Ascending aorta (tissue), 2 donors: ENCODE measurements at regions not wholly inside any gene's neighbourhood (a gene's known extent, or its start where the extent isn't known, plus 50 kb on each side); places are given as distances from the start of the nearest gene placed in this dataset.

ENCODE experiments used
- DNase-seq, 2 donors: peaks; one replicate each; pipeline ENCODE4 v3.0.0-alpha.2; 2019; ENCODE audit warnings: low spot score in 2 of 2
- H3K27ac ChIP-seq, 2 donors: fragments of 200-600 bp; sonication (generic); one replicate each; pipeline ENCODE4 v1.5.1; 2016 to 2017; ENCODE audit warnings: mild to moderate bottlenecking in 1 of 2
- H3K27me3 ChIP-seq: fragments of 200-600 bp; sonication (generic); one replicate; pipeline ENCODE4 v1.5.1; 2017
- H3K36me3 ChIP-seq, 2 donors: fragments of 200-600 bp; sonication (generic); one replicate each; pipeline ENCODE4 v1.5.1; 2016
- H3K4me1 ChIP-seq, 2 donors: fragments of 200-600 bp; sonication (generic); one replicate each; pipeline ENCODE4 v1.5.1; 2016 to 2017; ENCODE audit warnings: mild to moderate bottlenecking in 1 of 2
- H3K4me3 ChIP-seq, 2 donors: fragments of 200-600 bp; sonication (generic); one replicate each; pipeline ENCODE4 v1.5.1; 2016 to 2017; ENCODE audit warnings: mild to moderate bottlenecking in 1 of 2
- H3K9me3 ChIP-seq, 2 donors: fragments of 200-600 bp; sonication (generic); one replicate each; pipeline ENCODE4 v1.5.1; 2016
- CTCF ChIP-seq, 3 experiments: fragments of 200-600 bp in 2 of 3; fragments of 450-650 bp in 1 of 3; sonication (generic) in 2 of 3; IDR thresholded peaks; one replicate each; pipeline ENCODE4 v1.5.1; 2016 to 2019; ENCODE audit warnings: antibody characterized with exemption in 3 of 3, mild to moderate bottlenecking in 1 of 3, moderate library complexity in 1 of 3
- intact Hi-C: fragments of 100-400 bp; cut with DNase I; formaldehyde crosslinking; loops from one replicate; pipeline ENCODE4 v1.15.1; 2023

DNA sequence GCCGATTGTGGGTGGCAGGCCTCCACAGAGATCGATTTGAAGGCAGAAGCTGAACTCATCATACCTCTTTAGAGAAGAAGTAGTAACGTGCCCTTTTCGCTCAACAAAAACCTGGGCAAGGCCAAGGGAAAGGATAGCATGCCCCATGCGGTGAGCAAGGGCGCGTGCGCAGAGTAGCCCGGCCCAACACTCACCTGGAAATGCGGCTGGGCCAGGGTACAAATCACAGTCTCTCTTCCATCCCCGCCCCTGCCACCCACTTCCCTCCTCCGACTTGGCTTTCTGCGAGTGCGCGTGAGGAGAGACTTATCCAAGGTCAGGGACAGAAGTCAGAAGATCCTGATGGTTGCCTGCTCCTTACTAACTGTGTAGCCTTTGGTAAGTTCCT is 160.7 kb upstream of the C1orf21 start:
- Histone ChIP-seq H3K27ac (no peak overlapping the region), H3K27me3 (no peaks in the 10 kb centered on the region), H3K4me3 (no peak overlapping the region), H3K36me3 (no peaks in the 10 kb centered on the region), H3K9me3 (no peaks in the 10 kb centered on the region), H3K4me1 (no peaks in the 10 kb centered on the region)
- intact Hi-C loops: loop anchor here (10.0 kb wide), 1 partner anchor 151 kb away; no protein-coding TSS in a partner anchor
- no peak for DNase-seq
- no peak for TF ChIP-seq CTCF (IDR thresholded peaks at IDR 0.05)

DNA sequence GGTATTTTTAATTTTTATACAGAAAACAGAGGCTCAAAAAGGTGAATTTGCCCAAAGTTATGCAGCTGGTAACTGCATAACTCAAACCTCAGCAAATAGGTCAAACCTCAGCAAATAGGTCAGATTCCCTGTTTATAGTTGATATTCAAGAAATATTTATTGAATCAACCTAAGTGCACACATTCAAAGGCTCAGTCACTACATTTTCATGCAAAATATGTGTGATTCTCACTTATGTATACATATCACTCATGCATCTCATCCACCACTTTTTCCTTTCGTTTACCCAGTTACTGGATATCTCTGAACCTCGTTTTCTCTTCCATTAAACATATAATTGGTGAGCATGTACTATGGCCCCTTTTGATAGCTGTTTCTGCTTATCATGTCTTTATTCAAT is 158.3 kb upstream of the C1orf21 start:
- no peak for DNase-seq
- H3K4me3 ChIP-seq: no peak overlapping the region
- no peaks in the 10 kb centered on the region for H3K27me3 ChIP-seq
- no peaks in the 10 kb centered on the region for H3K9me3 ChIP-seq
- H3K36me3 ChIP-seq: no peaks in the 10 kb centered on the region
- TF ChIP-seq CTCF (IDR thresholded peaks at IDR 0.05): no peak
- H3K27ac ChIP-seq: no peak overlapping the region
- no peaks in the 10 kb centered on the region for H3K4me1 ChIP-seq
- intact Hi-C loops: loop anchor here (10.0 kb wide), 1 partner anchor 154 kb away; no protein-coding TSS in a partner anchor

DNA sequence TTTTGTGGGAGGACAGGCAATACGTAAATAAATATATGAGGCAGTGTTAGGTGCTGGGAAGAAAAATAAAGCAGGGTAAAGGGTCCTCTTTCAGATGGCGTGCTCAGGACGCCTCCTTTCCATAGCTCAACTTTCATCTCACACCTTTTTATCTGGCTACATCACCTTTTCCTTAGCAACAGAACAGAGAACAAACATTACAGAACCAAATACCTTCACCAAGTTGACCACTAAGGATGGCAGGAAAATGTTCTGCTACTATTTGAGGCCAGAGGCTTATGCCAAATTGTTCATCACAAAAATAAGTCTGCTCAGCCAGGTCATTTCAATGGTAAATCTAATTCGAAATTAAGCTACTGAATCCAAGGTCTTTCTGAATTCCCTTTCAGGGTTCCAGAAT is 149.2 kb upstream of the C1orf21 start:
- Histone ChIP-seq H3K27me3 (no peaks in the 10 kb centered on the region), H3K4me1 (no peaks in the 10 kb centered on the region), H3K36me3 (no peaks in the 10 kb centered on the region), H3K9me3 (no peaks in the 10 kb centered on the region), H3K4me3 (no peak overlapping the region), H3K27ac (no peak overlapping the region)
- DNase-seq: no peak
- no peak for TF ChIP-seq CTCF (IDR thresholded peaks at IDR 0.05)
- intact Hi-C loops: no loop called here

GRCh38 chr1:184241446-184241845 is 145.4 kb upstream of the C1orf21 start:
- Histone ChIP-seq H3K4me1 (no peaks in the 10 kb centered on the region), H3K4me3 (no peak overlapping the region), H3K27me3 (no peaks in the 10 kb centered on the region), H3K9me3 (no peaks in the 10 kb centered on the region), H3K27ac (no peak overlapping the region), H3K36me3 (no peaks in the 10 kb centered on the region)
- intact Hi-C loops: loop anchor here (10.0 kb wide), 2 partner anchors 323 to 423 kb away; no protein-coding TSS in a partner anchor
- TF ChIP-seq CTCF (IDR thresholded peaks at IDR 0.05): no peak
- DNase-seq: no peak

- DNase-seq: no peak
- Histone ChIP-seq H3K27me3 (no peaks in the 10 kb centered on the region), H3K9me3 (no peaks in the 10 kb centered on the region), H3K4me3 (no peak overlapping the region), H3K4me1 (no peaks in the 10 kb centered on the region), H3K27ac (no peak overlapping the region), H3K36me3 (no peaks in the 10 kb centered on the region)
- intact Hi-C loops: loop anchor here (10.0 kb wide), 2 partner anchors 322 to 422 kb away; no protein-coding TSS in a partner anchor
- peak in 2 of 3 experiments; percentile 19 to 29 for TF ChIP-seq CTCF (IDR thresholded peaks at IDR 0.05)
Observed at GRCh38 chr1:184242507-184242943, 144.3 kb upstream of the C1orf21 start.

DNA sequence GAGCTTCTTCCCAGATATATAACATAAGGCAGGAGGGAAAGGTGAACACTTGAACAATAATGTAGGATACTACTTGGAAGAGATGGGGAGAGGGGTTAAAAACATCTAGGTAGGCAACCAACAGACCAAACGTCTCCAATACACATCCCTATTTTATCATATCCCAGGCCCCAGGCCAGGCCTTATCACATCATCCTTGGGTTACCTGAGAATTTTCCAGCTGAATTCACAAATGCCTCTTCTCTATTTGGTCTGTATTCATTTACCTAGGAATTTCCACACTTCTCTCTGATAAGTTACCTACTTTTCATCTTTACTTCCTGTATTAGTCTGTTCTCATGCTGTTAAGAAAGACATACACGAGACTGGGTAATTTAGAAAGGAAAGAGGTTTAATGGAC is 141.9 kb upstream of the C1orf21 start:
- no peak overlapping the region for H3K27ac ChIP-seq
- H3K9me3 ChIP-seq: no peaks in the 10 kb centered on the region
- intact Hi-C loops: loop anchor here (10.0 kb wide), 2 partner anchors 320 to 420 kb away; no protein-coding TSS in a partner anchor
- H3K4me1 ChIP-seq: no peaks in the 10 kb centered on the region
- no peak for TF ChIP-seq CTCF (IDR thresholded peaks at IDR 0.05)
- H3K36me3 ChIP-seq: no peaks in the 10 kb centered on the region
- no peak overlapping the region for H3K4me3 ChIP-seq
- no peak for DNase-seq
- no peaks in the 10 kb centered on the region for H3K27me3 ChIP-seq
